Ammon's horn (tissue), 1 donor: ENCODE measurements at regions not wholly inside any gene's neighbourhood (a gene's known extent, or its start where the extent isn't known, plus 50 kb on each side); places are given as distances from the start of the nearest gene placed in this dataset.

Source experiments
- DNase-seq: peaks from one replicate; pipeline ENCODE4 v3.0.0-alpha.2; 2016; ENCODE audit warnings: low spot score

GRCh38 chr11:69996451-69996850 lies 81.7 kb upstream of the ANO1 start:
- DNase-seq = no peak

GRCh38 chr11:69997352-69997751 lies 80.8 kb upstream of the ANO1 start:
- no peak for DNase-seq

- no peak for DNase-seq
Observed at GRCh38 chr11:69999721-70000120, 78.4 kb upstream of the ANO1 start.

DNA sequence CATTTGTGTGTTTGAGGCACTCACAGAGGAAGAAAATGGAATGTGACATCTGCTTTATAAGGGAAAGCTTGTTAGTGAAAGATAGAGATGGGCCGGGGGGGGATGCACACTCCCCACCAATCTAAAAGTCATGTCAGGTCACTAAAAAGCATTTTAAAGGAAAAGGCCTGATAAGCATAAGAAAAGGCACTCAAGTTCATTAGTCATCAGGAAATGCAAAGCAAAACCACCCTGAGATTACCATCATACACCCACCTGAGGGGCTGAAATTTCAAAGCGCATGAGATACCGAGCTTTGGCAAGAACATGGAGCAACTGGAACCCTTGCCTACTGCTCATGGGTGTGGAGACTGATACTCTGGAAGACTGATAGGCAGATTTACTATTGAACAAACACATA lies 77.9 kb upstream of the ANO1 start:
- DNase-seq = no peak

DNA sequence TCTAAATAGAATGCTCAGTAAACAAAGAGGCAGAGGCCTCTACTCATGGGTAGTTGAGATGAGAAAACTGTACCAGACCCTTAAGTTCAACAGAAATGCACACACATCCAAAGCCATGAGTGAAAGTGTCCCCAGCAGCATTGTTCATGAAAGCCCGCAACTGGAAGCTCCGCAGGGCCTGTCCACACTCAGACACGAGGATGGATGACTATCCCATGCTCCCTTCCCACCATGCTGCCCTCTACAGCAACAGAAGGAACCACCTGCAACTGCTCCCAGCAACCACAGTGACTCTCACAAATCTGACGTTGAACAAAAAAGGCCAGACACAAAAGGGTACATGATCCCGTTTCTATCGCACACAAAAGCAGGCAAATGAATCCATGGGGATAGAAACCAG lies 76.9 kb upstream of the ANO1 start:
- no peak for DNase-seq

GRCh38 chr11:70002433-70002832 lies 75.7 kb upstream of the ANO1 start:
- no peak for DNase-seq

GRCh38 chr11:70005107-70005818 lies 72.9 kb upstream of the ANO1 start:
- DNase-seq = no peak

GRCh38 chr11:70007796-70008195 lies 70.3 kb upstream of the ANO1 start:
- DNase-seq = no peak

GRCh38 chr11:70010774-70011173 lies 67.3 kb upstream of the ANO1 start:
- DNase-seq = no peak

- no peak for DNase-seq
Observed at GRCh38 chr11:70012134-70012733, 65.9 kb upstream of the ANO1 start.

DNA sequence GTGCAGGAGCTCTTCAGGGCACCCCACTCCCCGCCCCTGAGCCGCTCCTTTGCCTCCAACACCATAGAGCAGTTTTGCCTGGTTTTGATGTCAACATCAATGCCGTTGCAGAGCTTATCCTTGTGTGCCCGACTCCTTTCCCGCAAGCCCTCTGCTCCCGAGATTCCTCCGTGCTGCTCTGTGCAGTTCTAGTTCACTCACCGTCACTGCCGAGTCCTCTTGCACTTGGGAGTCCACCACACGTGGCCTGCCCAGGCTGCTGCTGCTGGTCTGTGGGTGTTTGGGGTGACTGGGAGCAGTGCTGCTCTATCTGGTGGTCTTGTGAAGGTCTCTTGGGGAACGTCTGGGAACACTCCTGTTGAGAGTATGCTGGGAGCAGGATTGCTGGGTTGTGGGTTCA lies 63.8 kb upstream of the ANO1 start:
- DNase-seq = no peak

GRCh38 chr11:70016666-70017367 lies 61.3 kb upstream of the ANO1 start:
- DNase-seq = no peak

GRCh38 chr11:70018816-70019215 lies 59.3 kb upstream of the ANO1 start:
- no peak for DNase-seq

DNA sequence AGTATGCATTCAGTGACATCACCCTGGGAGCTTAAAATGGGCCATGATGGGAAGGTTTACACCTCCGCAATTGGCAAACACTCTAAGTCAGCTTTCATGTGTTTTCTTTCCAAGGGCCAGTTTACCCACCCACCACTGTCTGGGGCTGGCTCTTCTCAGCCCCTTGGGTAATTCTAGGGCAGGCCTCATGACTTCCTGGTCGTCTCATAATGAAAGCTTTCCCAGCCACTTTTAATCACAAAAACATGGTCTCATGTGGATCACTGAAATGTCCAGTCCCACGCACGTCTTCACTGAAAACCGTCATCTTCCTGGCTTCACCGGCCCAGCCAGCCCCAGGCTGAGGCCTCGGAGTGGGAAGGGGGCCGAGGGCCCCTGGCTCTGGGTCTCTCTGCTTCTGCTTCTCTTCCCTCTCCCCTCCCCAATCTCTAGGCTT lies 58.5 kb upstream of the ANO1 start:
- DNase-seq = no peak

DNA sequence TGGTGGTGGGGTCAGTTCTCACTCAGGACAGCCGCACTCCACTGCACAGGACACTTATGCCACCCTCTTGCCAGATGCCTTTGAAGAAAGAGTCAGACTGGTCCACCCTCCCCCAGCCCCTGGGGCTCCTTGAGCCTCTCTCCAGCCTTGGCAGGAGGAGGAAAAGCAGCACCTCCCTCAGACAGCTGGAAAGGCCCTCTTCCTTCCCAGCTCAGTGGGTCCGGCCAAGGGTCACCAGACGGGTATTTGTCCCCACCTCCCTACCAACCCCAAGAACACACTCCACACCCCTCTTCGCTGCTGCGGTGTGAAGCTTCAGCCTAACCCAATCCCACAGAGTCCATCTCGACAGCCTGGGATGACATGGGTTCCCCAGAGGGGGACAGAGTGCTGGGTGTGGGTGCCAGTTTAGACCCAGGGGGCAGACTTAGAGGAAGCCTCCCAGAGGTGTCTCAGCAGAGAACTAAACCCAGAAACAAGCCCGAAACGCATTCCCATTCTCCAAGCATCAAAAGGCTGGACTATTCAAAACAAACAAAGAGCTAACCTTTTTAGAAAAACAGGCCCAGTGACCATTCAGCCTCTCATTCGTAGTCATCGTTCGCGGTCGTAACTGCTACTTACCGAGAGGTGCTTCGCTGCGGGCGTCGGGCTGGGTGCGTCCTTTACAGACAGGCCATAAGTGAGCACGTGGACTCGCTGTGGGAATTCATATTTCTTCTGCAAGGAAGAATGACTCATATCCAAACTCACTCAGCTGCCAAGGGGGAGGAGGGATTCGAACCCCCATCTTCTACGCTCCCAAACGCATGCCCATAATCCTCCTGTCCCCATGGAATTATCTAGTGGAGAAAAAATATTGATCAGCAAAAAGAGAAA lies 57.5 kb upstream of the ANO1 start:
- DNase-seq = no peak

GRCh38 chr11:70021586-70021985 lies 56.5 kb upstream of the ANO1 start:
- DNase-seq = no peak

- no peak for DNase-seq
Observed at GRCh38 chr11:70024036-70024772, 53.9 kb upstream of the ANO1 start.

GRCh38 chr11:70024773-70025045 lies 53.4 kb upstream of the ANO1 start:
- no peak for DNase-seq

- DNase-seq = no peak
Observed at GRCh38 chr11:70025308-70025707, 52.8 kb upstream of the ANO1 start.

GRCh38 chr11:70026012-70026411 lies 52.1 kb upstream of the ANO1 start:
- no peak for DNase-seq

GRCh38 chr11:70026726-70027125 lies 51.4 kb upstream of the ANO1 start:
- no peak for DNase-seq

GRCh38 chr11:70027451-70027850 lies 50.7 kb upstream of the ANO1 start:
- no peak for DNase-seq
